ENCODE measurements at regions not wholly inside any gene's neighbourhood (a gene's known extent, or its start where the extent isn't known, plus 50 kb on each side); places are given as distances from the start of the nearest gene placed in this dataset.

GRCh38 chr4:157882901-157883300 is 289.9 kb downstream of the GASK1B start:
- no peak for TF ChIP-seq EZH2 (IDR thresholded peaks at IDR 0.05; ENCODE audit: borderline replicate concordance, low read length)
- TF ChIP-seq CTCF (conservative IDR thresholded peaks at IDR 0.05 in 1 of 2, IDR thresholded peaks at IDR 0.05 in 1 of 2; ENCODE audit: extremely low read depth in 1 of 2, insufficient read depth in 1 of 2, low read depth in 1 of 2, low read length in 2 of 2) = no peak

Data from mammary epithelial cell (primary cell).